Mesothelial cell of epicardium (in vitro differentiated cells): ENCODE measurements at regions not wholly inside any gene's neighbourhood (a gene's known extent, or its start where the extent isn't known, plus 50 kb on each side); places are given as distances from the start of the nearest gene placed in this dataset.
"Not testable (repeated sequence)": the region's sequence is repeated elsewhere in the genome, so short reads cannot be mapped to it uniquely, and the experiment has no call there.

Experiments
- DNase-seq, 2 experiments: peaks; one replicate each; pipeline ENCODE4 v3.0.0; 2021; ENCODE audit warnings: low spot score in 2 of 2; ENCODE audit not compliant: unreplicated experiment in 2 of 2
- H3K27ac Mint-ChIP-seq: 2 replicates; pipeline ENCODE4 v1.8.0; 2021; ENCODE audit warnings: mixed read lengths
- H3K27me3 Mint-ChIP-seq: 2 replicates; pipeline ENCODE4 v1.8.0; 2021; ENCODE audit warnings: low read depth, mixed read lengths
- H3K36me3 Mint-ChIP-seq: 2 replicates; pipeline ENCODE4 v1.8.0; 2021; ENCODE audit warnings: mixed read lengths
- H3K4me1 Mint-ChIP-seq: 2 replicates; pipeline ENCODE4 v1.8.0; 2021; ENCODE audit warnings: mixed read lengths
- H3K4me3 Mint-ChIP-seq: 2 replicates; pipeline ENCODE4 v1.8.0; 2021; ENCODE audit warnings: mild to moderate bottlenecking, moderate library complexity, mixed read lengths
- H3K9me3 Mint-ChIP-seq: 2 replicates; pipeline ENCODE4 v1.8.0; 2021; ENCODE audit warnings: mixed read lengths
- TF ChIP-seq, protein P1 (sequence below): fragments of 200-600 bp; sonication (generic); IDR thresholded peaks from one replicate; pipeline ENCODE4 v1.5.0; 2021; ENCODE audit warnings: antibody characterized with exemption; ENCODE audit not compliant: unreplicated experiment

DNA sequence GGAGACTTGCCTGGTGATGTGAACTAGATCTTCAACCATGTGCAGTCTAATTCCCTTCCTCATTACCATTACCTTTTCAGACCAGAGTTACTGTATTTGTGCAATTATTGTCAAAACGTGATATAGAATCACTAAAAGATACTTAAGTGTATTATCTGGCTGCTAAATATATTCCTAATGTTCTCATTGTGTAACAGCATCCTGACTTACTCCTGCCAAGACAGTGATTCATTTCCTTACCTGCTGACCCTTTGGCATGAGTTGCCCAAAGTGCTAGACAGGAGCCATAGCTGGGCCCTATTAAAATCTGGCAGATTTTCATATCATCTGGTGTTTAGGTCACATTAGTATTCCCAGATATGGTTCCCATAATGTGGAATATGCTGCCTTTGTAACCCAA is 598.3 kb upstream of the CAMK1G start:
- no peak for DNase-seq
- H3K4me3 Mint-ChIP-seq = no peak overlapping the region
- H3K36me3 Mint-ChIP-seq = no peaks in the 10 kb centered on the region
- no peaks in the 10 kb centered on the region for H3K27me3 Mint-ChIP-seq
- peaks cover 5% of the 10 kb centered on the region for H3K4me1 Mint-ChIP-seq
- peaks cover 7% of the 10 kb centered on the region for H3K9me3 Mint-ChIP-seq
- no peak overlapping the region for H3K27ac Mint-ChIP-seq
- TF ChIP-seq, protein P1, sequence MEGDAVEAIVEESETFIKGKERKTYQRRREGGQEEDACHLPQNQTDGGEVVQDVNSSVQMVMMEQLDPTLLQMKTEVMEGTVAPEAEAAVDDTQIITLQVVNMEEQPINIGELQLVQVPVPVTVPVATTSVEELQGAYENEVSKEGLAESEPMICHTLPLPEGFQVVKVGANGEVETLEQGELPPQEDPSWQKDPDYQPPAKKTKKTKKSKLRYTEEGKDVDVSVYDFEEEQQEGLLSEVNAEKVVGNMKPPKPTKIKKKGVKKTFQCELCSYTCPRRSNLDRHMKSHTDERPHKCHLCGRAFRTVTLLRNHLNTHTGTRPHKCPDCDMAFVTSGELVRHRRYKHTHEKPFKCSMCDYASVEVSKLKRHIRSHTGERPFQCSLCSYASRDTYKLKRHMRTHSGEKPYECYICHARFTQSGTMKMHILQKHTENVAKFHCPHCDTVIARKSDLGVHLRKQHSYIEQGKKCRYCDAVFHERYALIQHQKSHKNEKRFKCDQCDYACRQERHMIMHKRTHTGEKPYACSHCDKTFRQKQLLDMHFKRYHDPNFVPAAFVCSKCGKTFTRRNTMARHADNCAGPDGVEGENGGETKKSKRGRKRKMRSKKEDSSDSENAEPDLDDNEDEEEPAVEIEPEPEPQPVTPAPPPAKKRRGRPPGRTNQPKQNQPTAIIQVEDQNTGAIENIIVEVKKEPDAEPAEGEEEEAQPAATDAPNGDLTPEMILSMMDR = no peak

DNA sequence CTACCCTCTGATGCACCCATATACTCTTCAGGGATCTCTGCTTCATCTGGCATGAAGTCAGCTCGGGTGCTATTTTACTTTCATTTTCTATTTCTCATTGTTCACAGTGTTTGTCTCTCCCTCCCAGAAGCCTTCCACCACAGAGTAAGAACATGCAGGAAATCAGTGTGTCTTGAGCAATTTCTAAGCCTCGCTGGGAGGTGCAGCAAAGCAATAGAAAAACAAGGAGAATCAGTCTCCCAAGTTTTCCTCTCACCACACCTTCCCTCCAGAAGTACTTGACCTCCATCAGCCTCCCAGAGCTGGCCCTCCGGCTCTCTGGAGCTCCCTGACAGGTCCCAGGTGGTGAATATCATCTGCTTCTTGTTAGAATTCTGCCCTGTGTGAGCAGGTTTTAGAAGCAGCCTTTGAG is 594.7 kb upstream of the CAMK1G start:
- Mint-ChIP-seq H3K27ac (peak overlapping the region; percentile 59), H3K36me3 (peaks cover 3% of the 10 kb centered on the region), H3K27me3 (no peaks in the 10 kb centered on the region), H3K4me3 (peak overlapping the region; percentile 46), H3K9me3 (peaks cover 29% of the 10 kb centered on the region), H3K4me1 (peaks cover 5% of the 10 kb centered on the region)
- TF ChIP-seq, protein P1 = no peak
- no peak for DNase-seq

DNA sequence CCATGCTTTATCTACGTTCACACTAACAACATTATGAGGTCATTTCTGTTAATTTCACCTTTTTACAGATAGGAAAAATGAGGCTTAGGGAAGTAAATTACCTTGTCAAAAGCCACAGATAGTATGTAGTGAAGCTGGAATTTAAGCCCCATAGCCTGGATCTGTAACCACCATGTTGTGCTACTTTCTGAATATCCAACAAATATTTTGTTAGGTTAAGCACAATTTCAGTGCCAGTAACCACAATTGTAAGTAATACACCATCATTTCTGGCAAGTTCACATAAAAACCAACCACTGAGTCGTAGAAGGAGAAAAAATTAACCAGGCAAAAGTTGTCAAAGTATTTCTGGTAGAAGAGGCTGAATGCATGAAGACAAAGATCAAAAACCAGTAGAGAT is 593.1 kb upstream of the CAMK1G start:
- H3K9me3 Mint-ChIP-seq = peaks cover 27% of the 10 kb centered on the region
- no peaks in the 10 kb centered on the region for H3K27me3 Mint-ChIP-seq
- H3K36me3 Mint-ChIP-seq = peaks cover 3% of the 10 kb centered on the region
- H3K4me1 Mint-ChIP-seq = peaks cover 5% of the 10 kb centered on the region
- H3K4me3 Mint-ChIP-seq = no peak overlapping the region
- no peak for DNase-seq
- H3K27ac Mint-ChIP-seq = no peak overlapping the region
- TF ChIP-seq, protein P1 = no peak

DNA sequence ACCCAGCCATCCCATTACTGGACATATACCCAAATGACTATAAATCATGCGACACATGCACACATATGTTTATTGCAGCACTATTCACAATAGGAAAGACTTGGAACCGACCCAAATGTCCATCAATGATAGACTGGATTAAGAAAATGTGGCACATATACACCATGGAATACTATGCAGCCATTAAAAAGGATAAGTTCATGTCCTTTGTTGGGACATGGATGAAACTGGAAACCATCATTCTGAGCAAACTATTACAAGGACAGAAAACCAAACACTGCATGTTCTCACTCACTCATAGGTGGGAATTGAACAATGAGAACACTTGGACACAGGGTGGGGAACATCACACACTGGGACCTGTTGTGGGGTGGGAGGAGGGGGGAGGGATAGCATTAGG is 586.5 kb upstream of the CAMK1G start:
- peaks cover 21% of the 10 kb centered on the region for H3K9me3 Mint-ChIP-seq
- not testable (repeated sequence) for DNase-seq, H3K27ac Mint-ChIP-seq, H3K4me1 Mint-ChIP-seq, H3K4me3 Mint-ChIP-seq, H3K27me3 Mint-ChIP-seq, H3K36me3 Mint-ChIP-seq

DNA sequence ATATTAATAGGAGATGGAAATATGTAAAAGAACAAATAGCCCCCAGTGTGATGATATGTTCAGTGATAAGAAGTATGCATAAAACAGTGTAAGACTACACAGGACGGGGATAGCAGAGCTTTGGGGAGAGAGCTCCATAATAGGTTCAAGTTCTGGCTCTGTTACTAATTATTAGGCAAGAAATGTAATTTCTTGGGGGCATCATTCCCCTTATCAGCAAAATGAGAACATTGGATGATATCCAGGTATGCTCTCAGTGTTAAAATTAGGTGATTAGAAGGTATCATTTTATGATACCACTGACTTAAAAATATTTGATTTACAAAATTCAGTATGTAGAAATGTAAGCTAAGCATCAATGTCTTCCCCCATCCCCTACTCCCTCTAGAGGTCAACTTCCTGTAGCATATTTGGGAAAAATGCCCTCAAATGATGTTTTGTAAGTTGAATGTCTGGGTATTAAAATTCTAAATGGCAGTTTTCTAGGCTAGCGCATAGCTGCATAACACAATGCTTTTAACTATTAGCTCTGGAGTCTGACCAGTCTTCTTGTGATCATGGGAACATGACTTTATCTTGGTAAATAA is 585.7 kb upstream of the CAMK1G start:
- DNase-seq = no peak
- H3K4me1 Mint-ChIP-seq = peaks cover 2% of the 10 kb centered on the region

DNA sequence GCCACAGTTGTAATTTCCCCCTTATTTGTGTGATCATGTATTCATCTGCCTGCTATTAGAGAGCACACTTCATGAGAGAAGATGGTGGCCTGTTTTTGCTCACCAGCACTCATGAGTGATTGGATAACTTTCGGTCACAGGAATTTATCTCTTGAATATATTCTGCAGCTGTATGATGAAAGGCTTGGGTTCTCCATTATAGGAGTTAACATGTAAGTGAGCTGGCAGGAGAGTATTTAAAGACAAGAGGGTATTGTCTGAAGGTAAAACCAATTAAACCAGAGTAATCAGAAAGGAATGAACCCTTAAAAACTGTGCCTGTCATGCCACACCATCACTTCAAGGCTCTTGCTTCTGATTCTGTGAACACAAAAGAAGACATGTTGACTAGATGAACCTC is 574.9 kb upstream of the CAMK1G start:
- Mint-ChIP-seq H3K9me3 (peaks cover 4% of the 10 kb centered on the region), H3K4me3 (no peak overlapping the region), H3K27ac (no peak overlapping the region), H3K4me1 (peaks cover 7% of the 10 kb centered on the region), H3K27me3 (peaks cover 1% of the 10 kb centered on the region), H3K36me3 (no peaks in the 10 kb centered on the region)
- TF ChIP-seq, protein P1 = no peak
- no peak for DNase-seq

More for the DNA sequence above, 585.7 kb upstream of the CAMK1G start:
- Mint-ChIP-seq H3K36me3 (no peaks in the 10 kb centered on the region), H3K27me3 (peaks cover 2% of the 10 kb centered on the region), H3K4me3 (no peak overlapping the region), H3K27ac (no peak overlapping the region), H3K9me3 (peaks cover 17% of the 10 kb centered on the region)
- TF ChIP-seq, protein P1 = peak; percentile 26
